ENCODE measurements at regions not wholly inside any gene's neighbourhood (a gene's known extent, or its start where the extent isn't known, plus 50 kb on each side); places are given as distances from the start of the nearest gene placed in this dataset.
"Not testable (repeated sequence)": the region's sequence is repeated elsewhere in the genome, so short reads cannot be mapped to it uniquely, and the experiment has no call there.

DNA sequence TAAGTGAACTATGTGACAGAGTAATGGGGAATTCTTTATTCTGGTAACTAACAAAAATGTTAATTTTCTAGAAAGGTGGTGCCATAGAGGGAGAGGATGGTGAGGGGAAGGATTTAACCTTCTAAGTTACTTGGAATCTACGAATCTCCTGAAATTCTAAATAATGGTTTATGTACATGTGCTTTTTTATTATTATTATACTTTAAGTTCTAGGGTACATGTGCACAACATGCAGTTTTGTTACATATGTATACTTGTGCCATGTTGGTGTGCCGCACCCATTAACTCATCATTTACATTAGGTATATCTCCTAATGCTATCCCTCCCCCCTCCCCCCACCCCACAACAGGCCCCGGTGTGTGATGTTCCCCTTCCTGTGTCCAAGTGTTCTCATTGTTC is 227.1 kb upstream of the MME start:
- not testable (repeated sequence) for TF ChIP-seq POLR2A, EP300 (IDR thresholded peaks at IDR 0.05)
- TF ChIP-seq, protein P1, sequence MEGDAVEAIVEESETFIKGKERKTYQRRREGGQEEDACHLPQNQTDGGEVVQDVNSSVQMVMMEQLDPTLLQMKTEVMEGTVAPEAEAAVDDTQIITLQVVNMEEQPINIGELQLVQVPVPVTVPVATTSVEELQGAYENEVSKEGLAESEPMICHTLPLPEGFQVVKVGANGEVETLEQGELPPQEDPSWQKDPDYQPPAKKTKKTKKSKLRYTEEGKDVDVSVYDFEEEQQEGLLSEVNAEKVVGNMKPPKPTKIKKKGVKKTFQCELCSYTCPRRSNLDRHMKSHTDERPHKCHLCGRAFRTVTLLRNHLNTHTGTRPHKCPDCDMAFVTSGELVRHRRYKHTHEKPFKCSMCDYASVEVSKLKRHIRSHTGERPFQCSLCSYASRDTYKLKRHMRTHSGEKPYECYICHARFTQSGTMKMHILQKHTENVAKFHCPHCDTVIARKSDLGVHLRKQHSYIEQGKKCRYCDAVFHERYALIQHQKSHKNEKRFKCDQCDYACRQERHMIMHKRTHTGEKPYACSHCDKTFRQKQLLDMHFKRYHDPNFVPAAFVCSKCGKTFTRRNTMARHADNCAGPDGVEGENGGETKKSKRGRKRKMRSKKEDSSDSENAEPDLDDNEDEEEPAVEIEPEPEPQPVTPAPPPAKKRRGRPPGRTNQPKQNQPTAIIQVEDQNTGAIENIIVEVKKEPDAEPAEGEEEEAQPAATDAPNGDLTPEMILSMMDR (IDR thresholded peaks at IDR 0.05), result not testable (repeated sequence)
